ENCODE measurements at regions not wholly inside any gene's neighbourhood (a gene's known extent, or its start where the extent isn't known, plus 50 kb on each side); places are given as distances from the start of the nearest gene placed in this dataset.

DNA sequence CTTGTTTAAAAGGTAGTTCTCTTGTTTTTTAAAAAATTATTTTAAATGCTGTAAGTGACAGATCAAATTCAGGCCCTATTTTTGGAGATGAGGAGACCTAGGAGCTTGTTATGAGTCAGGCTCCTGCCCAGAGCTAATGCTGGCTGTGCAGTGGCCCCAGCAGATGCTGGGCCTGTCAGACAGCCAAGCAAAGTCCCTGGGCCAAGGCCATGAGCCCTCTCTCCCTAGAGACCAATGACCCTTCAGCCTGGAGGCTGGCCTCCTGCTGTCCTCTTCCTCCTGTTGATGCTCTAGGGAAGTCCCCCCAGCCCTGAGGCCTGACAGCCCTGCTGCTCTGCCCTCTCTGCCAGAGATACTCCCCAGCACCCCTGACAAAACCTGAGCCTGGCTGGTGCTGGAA lies 128.1 kb upstream of the CTTNBP2NL start:
- H3K27ac Mint-ChIP-seq: no peak overlapping the region
- TF ChIP-seq, protein P1, sequence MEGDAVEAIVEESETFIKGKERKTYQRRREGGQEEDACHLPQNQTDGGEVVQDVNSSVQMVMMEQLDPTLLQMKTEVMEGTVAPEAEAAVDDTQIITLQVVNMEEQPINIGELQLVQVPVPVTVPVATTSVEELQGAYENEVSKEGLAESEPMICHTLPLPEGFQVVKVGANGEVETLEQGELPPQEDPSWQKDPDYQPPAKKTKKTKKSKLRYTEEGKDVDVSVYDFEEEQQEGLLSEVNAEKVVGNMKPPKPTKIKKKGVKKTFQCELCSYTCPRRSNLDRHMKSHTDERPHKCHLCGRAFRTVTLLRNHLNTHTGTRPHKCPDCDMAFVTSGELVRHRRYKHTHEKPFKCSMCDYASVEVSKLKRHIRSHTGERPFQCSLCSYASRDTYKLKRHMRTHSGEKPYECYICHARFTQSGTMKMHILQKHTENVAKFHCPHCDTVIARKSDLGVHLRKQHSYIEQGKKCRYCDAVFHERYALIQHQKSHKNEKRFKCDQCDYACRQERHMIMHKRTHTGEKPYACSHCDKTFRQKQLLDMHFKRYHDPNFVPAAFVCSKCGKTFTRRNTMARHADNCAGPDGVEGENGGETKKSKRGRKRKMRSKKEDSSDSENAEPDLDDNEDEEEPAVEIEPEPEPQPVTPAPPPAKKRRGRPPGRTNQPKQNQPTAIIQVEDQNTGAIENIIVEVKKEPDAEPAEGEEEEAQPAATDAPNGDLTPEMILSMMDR (IDR thresholded peaks at IDR 0.05): no peak
- no peak for TF ChIP-seq EZH2 (IDR thresholded peaks at IDR 0.05; ENCODE audit: borderline replicate concordance, insufficient read depth, low read depth, low read length, poor library complexity, severe bottlenecking)
- no peak overlapping the region for H3K4me2 ChIP-seq (replicated peaks; ENCODE audit: low read depth, low read length, poor library complexity, severe bottlenecking)
- DNase-seq: no peak
- ChIA-PET POLR2A (no interaction called here), CTCF (no interaction called here)
- H4K20me1 ChIP-seq (ENCODE audit: control insufficient read depth, insufficient read depth, low read length, poor library complexity, severe bottlenecking): no peaks in the 10 kb centered on the region
- H3K4me3 ChIP-seq (ENCODE audit: control extremely low read depth in 1 of 5, extremely low read depth in 1 of 5, insufficient read depth in 1 of 5, low read depth in 2 of 5, low read length in 4 of 5): no peak overlapping the region
- H3K36me3 ChIP-seq (replicated peaks in 1 of 2; ENCODE audit: control extremely low read depth in 1 of 2, control insufficient read depth in 1 of 2, extremely low read depth in 1 of 2, insufficient read depth in 2 of 2, low read length in 1 of 2): no peaks in the 10 kb centered on the region
- no peak for ATAC-seq (ENCODE audit: low read depth)
- no peaks in the 10 kb centered on the region for H3K4me1 ChIP-seq (ENCODE audit: control insufficient read depth in 2 of 2, insufficient read depth in 2 of 2, low read length in 2 of 2)
- peaks cover 0 to 2% (median under 1%) of the 10 kb centered on the region in 4 experiments for H3K27me3 ChIP-seq (replicated peaks in 1 of 4; ENCODE audit: control extremely low read depth in 1 of 4, control insufficient read depth in 3 of 4, insufficient read depth in 4 of 4, low read length in 3 of 4)
- no peak overlapping the region for H3K27ac ChIP-seq (ENCODE audit: low read length in 2 of 2)
- no peaks in the 10 kb centered on the region for H3K79me2 ChIP-seq (ENCODE audit: control insufficient read depth, insufficient read depth, low read length)
- H3K9me3 ChIP-seq (ENCODE audit: control extremely low read depth in 1 of 3, control insufficient read depth in 2 of 3, insufficient read depth in 1 of 3, low read length in 2 of 3): peaks cover 0 to 3% (median 0%) of the 10 kb centered on the region in 3 donors
- intact Hi-C loops (cut with micrococcal nuclease): no loop called here
- no peaks in the 10 kb centered on the region for H3K4me1 Mint-ChIP-seq
- H3K9me3 Mint-ChIP-seq (ENCODE audit: insufficient read depth): no peaks in the 10 kb centered on the region
- no peak overlapping the region for H2AFZ ChIP-seq (ENCODE audit: insufficient read depth, low read depth, low read length, poor library complexity, severe bottlenecking)
- peaks cover 26% of the 10 kb centered on the region for H3K27me3 Mint-ChIP-seq
- no peak overlapping the region for H3K4me3 Mint-ChIP-seq
- no peak overlapping the region for H3K9ac ChIP-seq (ENCODE audit: low read length)

DNA sequence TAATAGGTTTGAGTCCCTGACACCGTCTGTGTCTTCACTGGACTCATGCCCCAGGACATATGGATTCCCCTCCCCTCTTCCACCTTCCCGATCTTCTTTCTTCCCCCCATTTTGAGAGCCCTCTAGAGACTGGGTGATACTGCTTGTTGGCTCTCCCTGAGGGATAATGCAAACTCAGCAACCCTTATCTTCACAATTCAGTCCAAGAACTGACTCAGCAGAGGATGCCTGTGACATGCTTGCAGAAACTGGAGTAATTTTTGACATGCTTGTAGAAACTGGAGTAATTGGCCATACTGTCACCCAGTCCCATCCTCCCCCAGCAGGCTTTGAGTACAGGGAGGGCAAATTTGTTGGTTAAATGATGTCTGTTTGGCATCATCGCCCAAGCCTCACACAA lies 127.6 kb upstream of the CTTNBP2NL start:
- TF ChIP-seq EZH2 (IDR thresholded peaks at IDR 0.05; ENCODE audit: borderline replicate concordance, insufficient read depth, low read depth, low read length, poor library complexity, severe bottlenecking): no peak
- TF ChIP-seq, protein P1 (IDR thresholded peaks at IDR 0.05): no peak

More for the DNA sequence above, 127.6 kb upstream of the CTTNBP2NL start:
- Mint-ChIP-seq H3K4me1 (no peaks in the 10 kb centered on the region), H3K4me3 (no peak overlapping the region), H3K27me3 (peaks cover 27% of the 10 kb centered on the region), H3K27ac (no peak overlapping the region), H3K9me3 (ENCODE audit: insufficient read depth) (no peaks in the 10 kb centered on the region)
- Histone ChIP-seq H3K79me2 (ENCODE audit: control insufficient read depth, insufficient read depth, low read length) (no peaks in the 10 kb centered on the region), H3K4me3 (ENCODE audit: control extremely low read depth in 1 of 5, extremely low read depth in 1 of 5, insufficient read depth in 1 of 5, low read depth in 2 of 5, low read length in 4 of 5) (no peak overlapping the region), H3K27ac (ENCODE audit: low read length in 2 of 2) (no peak overlapping the region), H3K36me3 (replicated peaks in 1 of 2; ENCODE audit: control extremely low read depth in 1 of 2, control insufficient read depth in 1 of 2, extremely low read depth in 1 of 2, insufficient read depth in 2 of 2, low read length in 1 of 2) (no peaks in the 10 kb centered on the region), H2AFZ (ENCODE audit: insufficient read depth, low read depth, low read length, poor library complexity, severe bottlenecking) (no peak overlapping the region), H3K4me2 (replicated peaks; ENCODE audit: low read depth, low read length, poor library complexity, severe bottlenecking) (no peak overlapping the region), H4K20me1 (ENCODE audit: control insufficient read depth, insufficient read depth, low read length, poor library complexity, severe bottlenecking) (no peaks in the 10 kb centered on the region), H3K27me3 (replicated peaks in 1 of 4; ENCODE audit: control extremely low read depth in 1 of 4, control insufficient read depth in 3 of 4, insufficient read depth in 4 of 4, low read length in 3 of 4) (peaks cover 0 to 2% (median under 1%) of the 10 kb centered on the region in 4 experiments), H3K9ac (ENCODE audit: low read length) (no peak overlapping the region), H3K4me1 (ENCODE audit: control insufficient read depth in 2 of 2, insufficient read depth in 2 of 2, low read length in 2 of 2) (no peaks in the 10 kb centered on the region), H3K9me3 (ENCODE audit: control extremely low read depth in 1 of 3, control insufficient read depth in 2 of 3, insufficient read depth in 1 of 3, low read length in 2 of 3) (peaks cover 0 to 3% (median 0%) of the 10 kb centered on the region in 3 donors)
- DNase-seq (no peak), ATAC-seq (ENCODE audit: low read depth) (no peak)
- ChIA-PET CTCF (no interaction called here), POLR2A (no interaction called here)
- intact Hi-C loops (cut with micrococcal nuclease): no loop called here
- 91% methylated on average over 2 of the region's 3 CpGs for WGBS (ENCODE audit: insufficient coverage)
